WTC11 (cell line): ENCODE measurements at regions not wholly inside any gene's neighbourhood (a gene's known extent, or its start where the extent isn't known, plus 50 kb on each side); places are given as distances from the start of the nearest gene placed in this dataset.

ENCODE experiments used
- ATF2 ChIP-seq: sonication (generic); formaldehyde crosslinking; IDR thresholded peaks from 2 replicates; pipeline ENCODE4 v1.8.1; 2022; ENCODE audit warnings: low read depth, missing genetic modification reagents, borderline replicate concordance
- CTCF ChIP-seq: fragments of 200-600 bp; IDR thresholded peaks from 2 replicates; pipeline ENCODE4 v1.8.0; 2022; ENCODE audit warnings: antibody characterized with exemption
- MLX ChIP-seq: sonication (generic); formaldehyde crosslinking; IDR thresholded peaks from 2 replicates; pipeline ENCODE4 v1.8.1; 2023; ENCODE audit warnings: mild to moderate bottlenecking, missing genetic modification reagents, moderate library complexity

- TF ChIP-seq CTCF: no peak
- no peak for TF ChIP-seq MLX (CRISPR knock-in tag)
- TF ChIP-seq ATF2 (CRISPR knock-in tag): no peak
Observed at GRCh38 chr7:137165786-137166185, 177.7 kb downstream of the PTN start.
